ENCODE measurements at regions not wholly inside any gene's neighbourhood (a gene's known extent, or its start where the extent isn't known, plus 50 kb on each side); places are given as distances from the start of the nearest gene placed in this dataset.

- no peak for DNase-seq (ENCODE audit: low read depth in 4 of 4, low spot score in 2 of 4)
Observed at GRCh38 chr1:172883387-172883791, 167.4 kb downstream of the TNFSF18 start.

GRCh38 chr1:172883844-172884243 is 166.9 kb downstream of the TNFSF18 start:
- DNase-seq (ENCODE audit: low read depth in 4 of 4, low spot score in 2 of 4), result no peak

- no peak for DNase-seq (ENCODE audit: low read depth in 4 of 4, low spot score in 2 of 4)
Observed at GRCh38 chr1:172885411-172885810, 165.3 kb downstream of the TNFSF18 start.

GRCh38 chr1:172885971-172886370 is 164.8 kb downstream of the TNFSF18 start:
- no peak for DNase-seq (ENCODE audit: low read depth in 4 of 4, low spot score in 2 of 4)

- no peak for DNase-seq (ENCODE audit: low read depth in 4 of 4, low spot score in 2 of 4)
Observed at GRCh38 chr1:172887162-172887561, 163.6 kb downstream of the TNFSF18 start.

- no peak for DNase-seq (ENCODE audit: low read depth in 4 of 4, low spot score in 2 of 4)
Observed at GRCh38 chr1:172893146-172893841, 157.4 kb downstream of the TNFSF18 start.

GRCh38 chr1:172894349-172895049 is 156.2 kb downstream of the TNFSF18 start:
- no peak for DNase-seq (ENCODE audit: low read depth in 4 of 4, low spot score in 2 of 4)

GRCh38 chr1:172895050-172895460 is 155.7 kb downstream of the TNFSF18 start:
- no peak for DNase-seq (ENCODE audit: low read depth in 4 of 4, low spot score in 2 of 4)

GRCh38 chr1:172895761-172896160 is 155.0 kb downstream of the TNFSF18 start:
- no peak for DNase-seq (ENCODE audit: low read depth in 4 of 4, low spot score in 2 of 4)

GRCh38 chr1:172897738-172898137 is 153.0 kb downstream of the TNFSF18 start:
- no peak for DNase-seq (ENCODE audit: low read depth in 4 of 4, low spot score in 2 of 4)

GRCh38 chr1:172898866-172899265 is 151.9 kb downstream of the TNFSF18 start:
- no peak for DNase-seq (ENCODE audit: low read depth in 4 of 4, low spot score in 2 of 4)

GRCh38 chr1:172900376-172900997 is 150.3 kb downstream of the TNFSF18 start:
- no peak for DNase-seq (ENCODE audit: low read depth in 4 of 4, low spot score in 2 of 4)

GRCh38 chr1:172902200-172902599 is 148.5 kb downstream of the TNFSF18 start:
- DNase-seq (ENCODE audit: low read depth in 4 of 4, low spot score in 2 of 4), result no peak

- no peak for DNase-seq (ENCODE audit: low read depth in 4 of 4, low spot score in 2 of 4)
Observed at GRCh38 chr1:172902861-172903381, 147.8 kb downstream of the TNFSF18 start.

GRCh38 chr1:172903581-172904220 is 147.0 kb downstream of the TNFSF18 start:
- no peak for DNase-seq (ENCODE audit: low read depth in 4 of 4, low spot score in 2 of 4)

GRCh38 chr1:172905452-172905851 is 145.3 kb downstream of the TNFSF18 start:
- no peak for DNase-seq (ENCODE audit: low read depth in 4 of 4, low spot score in 2 of 4)

- no peak for DNase-seq (ENCODE audit: low read depth in 4 of 4, low spot score in 2 of 4)
Observed at GRCh38 chr1:172906778-172907592, 143.8 kb downstream of the TNFSF18 start.

- DNase-seq (ENCODE audit: low read depth in 4 of 4, low spot score in 2 of 4), result no peak
Observed at GRCh38 chr1:172907834-172908326, 142.9 kb downstream of the TNFSF18 start.

- no peak for DNase-seq (ENCODE audit: low read depth in 4 of 4, low spot score in 2 of 4)
Observed at GRCh38 chr1:172909606-172910326, 141.0 kb downstream of the TNFSF18 start.

Data from left renal cortex interstitium (tissue), 4 donors.